ENCODE measurements at regions not wholly inside any gene's neighbourhood (a gene's known extent, or its start where the extent isn't known, plus 50 kb on each side); places are given as distances from the start of the nearest gene placed in this dataset.

GRCh38 chr5:60445427-60445826, 254.5 kb downstream of the DEPDC1B start:
- no peaks in the 10 kb centered on the region for H3K9me3 ChIP-seq (ENCODE audit: control insufficient read depth in 4 of 4, insufficient read depth in 3 of 4, low read length in 3 of 4)
- H3K36me3 ChIP-seq (ENCODE audit: control insufficient read depth in 4 of 4, insufficient read depth in 4 of 4, low read length in 4 of 4) = no peaks in the 10 kb centered on the region
- DNase-seq = no peak
- no peaks in the 10 kb centered on the region for H3K4me1 ChIP-seq (ENCODE audit: control insufficient read depth in 5 of 5, insufficient read depth in 5 of 5, low read length in 5 of 5)
- no peak overlapping the region for H3K27ac ChIP-seq (ENCODE audit: low read depth in 1 of 2, low read length in 1 of 2)
- no peak overlapping the region for H3K4me3 ChIP-seq
- no peak for ATAC-seq (ENCODE audit: insufficient read depth, low FRiP score)
- H3K27me3 ChIP-seq (ENCODE audit: control insufficient read depth in 3 of 3, insufficient read depth in 3 of 3, low read length in 2 of 3) = no peaks in the 10 kb centered on the region
- TF ChIP-seq CTCF (IDR thresholded peaks at IDR 0.05; ENCODE audit: control extremely low read depth, extremely low read depth) = no peak
- H3K9ac ChIP-seq (ENCODE audit: insufficient read depth in 1 of 2, low read length in 2 of 2) = no peak overlapping the region

- 70 to 85% methylated on average over 5 of the region's 5 CpGs for WGBS, 2 donors
- Histone ChIP-seq H3K4me3 (no peak overlapping the region), H3K27me3 (ENCODE audit: control insufficient read depth in 3 of 3, insufficient read depth in 3 of 3, low read length in 2 of 3) (no peaks in the 10 kb centered on the region), H3K9ac (ENCODE audit: insufficient read depth in 1 of 2, low read length in 2 of 2) (no peak overlapping the region), H3K36me3 (ENCODE audit: control insufficient read depth in 4 of 4, insufficient read depth in 4 of 4, low read length in 4 of 4) (no peaks in the 10 kb centered on the region), H3K4me1 (ENCODE audit: control insufficient read depth in 5 of 5, insufficient read depth in 5 of 5, low read length in 5 of 5) (no peaks in the 10 kb centered on the region), H3K27ac (ENCODE audit: low read depth in 1 of 2, low read length in 1 of 2) (no peak overlapping the region), H3K9me3 (ENCODE audit: control insufficient read depth in 4 of 4, insufficient read depth in 3 of 4, low read length in 3 of 4) (no peaks in the 10 kb centered on the region)
- TF ChIP-seq CTCF (IDR thresholded peaks at IDR 0.05; ENCODE audit: control extremely low read depth, extremely low read depth) = no peak
- no peak for ATAC-seq (ENCODE audit: insufficient read depth, low FRiP score)
- no peak for DNase-seq
Measured at GRCh38 chr5:60444661-60445360, 255.2 kb downstream of the DEPDC1B start.

GRCh38 chr5:60439552-60439951, 260.4 kb downstream of the DEPDC1B start:
- Histone ChIP-seq H3K27me3 (ENCODE audit: control insufficient read depth in 3 of 3, insufficient read depth in 3 of 3, low read length in 2 of 3) (no peaks in the 10 kb centered on the region), H3K27ac (ENCODE audit: low read depth in 1 of 2, low read length in 1 of 2) (no peak overlapping the region), H3K36me3 (ENCODE audit: control insufficient read depth in 4 of 4, insufficient read depth in 4 of 4, low read length in 4 of 4) (no peaks in the 10 kb centered on the region), H3K9me3 (ENCODE audit: control insufficient read depth in 4 of 4, insufficient read depth in 3 of 4, low read length in 3 of 4) (no peaks in the 10 kb centered on the region), H3K4me3 (no peak overlapping the region), H3K9ac (ENCODE audit: insufficient read depth in 1 of 2, low read length in 2 of 2) (no peak overlapping the region), H3K4me1 (ENCODE audit: control insufficient read depth in 5 of 5, insufficient read depth in 5 of 5, low read length in 5 of 5) (no peaks in the 10 kb centered on the region)
- no peak for TF ChIP-seq CTCF (IDR thresholded peaks at IDR 0.05; ENCODE audit: control extremely low read depth, extremely low read depth)
- WGBS, 2 donors = 93% methylated on average over 1 of the region's 1 CpG
- DNase-seq (no peak), ATAC-seq (ENCODE audit: insufficient read depth, low FRiP score) (no peak)

GRCh38 chr5:60437308-60437707, 262.7 kb downstream of the DEPDC1B start:
- Histone ChIP-seq H3K9ac (ENCODE audit: insufficient read depth in 1 of 2, low read length in 2 of 2) (no peak overlapping the region), H3K4me1 (ENCODE audit: control insufficient read depth in 5 of 5, insufficient read depth in 5 of 5, low read length in 5 of 5) (no peaks in the 10 kb centered on the region), H3K4me3 (no peak overlapping the region), H3K9me3 (ENCODE audit: control insufficient read depth in 4 of 4, insufficient read depth in 3 of 4, low read length in 3 of 4) (no peaks in the 10 kb centered on the region), H3K36me3 (ENCODE audit: control insufficient read depth in 4 of 4, insufficient read depth in 4 of 4, low read length in 4 of 4) (no peaks in the 10 kb centered on the region), H3K27me3 (ENCODE audit: control insufficient read depth in 3 of 3, insufficient read depth in 3 of 3, low read length in 2 of 3) (no peaks in the 10 kb centered on the region), H3K27ac (ENCODE audit: low read depth in 1 of 2, low read length in 1 of 2) (no peak overlapping the region)
- TF ChIP-seq CTCF (IDR thresholded peaks at IDR 0.05; ENCODE audit: control extremely low read depth, extremely low read depth) = no peak
- DNase-seq (no peak), ATAC-seq (ENCODE audit: insufficient read depth, low FRiP score) (no peak)

Measured in lung (tissue), 11 donors.